Osteocyte (in vitro differentiated cells): ENCODE measurements at regions not wholly inside any gene's neighbourhood (a gene's known extent, or its start where the extent isn't known, plus 50 kb on each side); places are given as distances from the start of the nearest gene placed in this dataset.
"Not testable (repeated sequence)": the region's sequence is repeated elsewhere in the genome, so short reads cannot be mapped to it uniquely, and the experiment has no call there.

Experiments
- DNase-seq: peaks from one replicate; pipeline ENCODE4 v3.0.0; 2021; ENCODE audit warnings: mixed read lengths; ENCODE audit not compliant: unreplicated experiment; ENCODE audit errors: extremely low spot score
- H3K27ac Mint-ChIP-seq: one replicate; pipeline ENCODE4 v1.8.0; 2021; ENCODE audit warnings: mild to moderate bottlenecking, mixed read lengths; ENCODE audit not compliant: unreplicated experiment
- H3K27me3 Mint-ChIP-seq: one replicate; pipeline ENCODE4 v1.8.0; 2021; ENCODE audit warnings: mixed read lengths; ENCODE audit not compliant: unreplicated experiment
- H3K36me3 Mint-ChIP-seq: one replicate; pipeline ENCODE4 v1.8.0; 2021; ENCODE audit warnings: mixed read lengths; ENCODE audit not compliant: unreplicated experiment
- H3K4me1 Mint-ChIP-seq: one replicate; pipeline ENCODE4 v1.8.0; 2021; ENCODE audit warnings: mixed read lengths; ENCODE audit not compliant: unreplicated experiment
- H3K4me3 Mint-ChIP-seq: one replicate; pipeline ENCODE4 v1.8.0; 2021; ENCODE audit warnings: mild to moderate bottlenecking, moderate library complexity, mixed read lengths; ENCODE audit not compliant: unreplicated experiment
- H3K9me3 Mint-ChIP-seq: one replicate; pipeline ENCODE4 v1.8.0; 2021; ENCODE audit warnings: mixed read lengths; ENCODE audit not compliant: unreplicated experiment
- CTCF ChIP-seq: fragments of 200-600 bp; sonication (generic); IDR thresholded peaks from 2 replicates; pipeline ENCODE4 v1.5.0; 2021; ENCODE audit warnings: antibody characterized with exemption, mild to moderate bottlenecking, moderate library complexity

GRCh38 chr22:22772396-22772795, 115.2 kb upstream of the IGLL5 start:
- no peak overlapping the region for H3K4me3 Mint-ChIP-seq
- H3K4me1 Mint-ChIP-seq, result no peaks in the 10 kb centered on the region
- no peak overlapping the region for H3K27ac Mint-ChIP-seq
- peak; percentile 73 for DNase-seq
- no peak for TF ChIP-seq CTCF
- no peaks in the 10 kb centered on the region for H3K36me3 Mint-ChIP-seq
- H3K9me3 Mint-ChIP-seq, result no peaks in the 10 kb centered on the region
- peaks cover 29% of the 10 kb centered on the region for H3K27me3 Mint-ChIP-seq

GRCh38 chr22:22772883-22773282, 114.7 kb upstream of the IGLL5 start:
- no peaks in the 10 kb centered on the region for H3K9me3 Mint-ChIP-seq
- peak; percentile 53 for DNase-seq
- H3K4me3 Mint-ChIP-seq, result no peak overlapping the region
- peaks cover 31% of the 10 kb centered on the region for H3K27me3 Mint-ChIP-seq
- no peaks in the 10 kb centered on the region for H3K36me3 Mint-ChIP-seq
- no peaks in the 10 kb centered on the region for H3K4me1 Mint-ChIP-seq
- H3K27ac Mint-ChIP-seq, result no peak overlapping the region
- no peak for TF ChIP-seq CTCF

DNA sequence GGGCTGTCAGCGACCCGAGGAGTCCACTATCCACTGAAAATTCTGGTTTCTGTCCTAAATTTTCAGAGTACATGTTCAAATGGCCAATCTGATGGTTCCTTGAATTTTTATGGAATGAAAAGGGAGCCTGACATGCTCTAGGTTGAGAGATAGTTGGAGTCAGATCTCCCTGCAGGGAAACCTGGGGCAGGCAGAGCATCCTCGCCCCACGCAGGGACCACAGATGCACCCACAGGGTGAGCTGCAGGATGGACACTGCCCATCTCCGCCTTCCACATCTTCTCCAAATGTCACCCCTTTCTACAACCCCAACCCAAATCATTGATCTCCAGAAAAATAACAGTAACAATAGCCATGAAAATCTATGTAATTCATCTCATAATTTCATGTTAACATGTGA, 114.2 kb upstream of the IGLL5 start:
- Mint-ChIP-seq H3K27ac (no peak overlapping the region), H3K27me3 (peaks cover 31% of the 10 kb centered on the region), H3K9me3 (no peaks in the 10 kb centered on the region), H3K4me3 (no peak overlapping the region), H3K36me3 (no peaks in the 10 kb centered on the region), H3K4me1 (no peaks in the 10 kb centered on the region)
- no peak for TF ChIP-seq CTCF
- DNase-seq, result peak; percentile 64

- no peaks in the 10 kb centered on the region for H3K36me3 Mint-ChIP-seq
- peaks cover 28% of the 10 kb centered on the region for H3K27me3 Mint-ChIP-seq
- DNase-seq, result peak; percentile 19
- H3K9me3 Mint-ChIP-seq, result no peaks in the 10 kb centered on the region
- H3K4me1 Mint-ChIP-seq, result no peaks in the 10 kb centered on the region
- no peak for TF ChIP-seq CTCF
- no peak overlapping the region for H3K27ac Mint-ChIP-seq
- no peak overlapping the region for H3K4me3 Mint-ChIP-seq
Measured at GRCh38 chr22:22773979-22774604, 113.5 kb upstream of the IGLL5 start.

DNA sequence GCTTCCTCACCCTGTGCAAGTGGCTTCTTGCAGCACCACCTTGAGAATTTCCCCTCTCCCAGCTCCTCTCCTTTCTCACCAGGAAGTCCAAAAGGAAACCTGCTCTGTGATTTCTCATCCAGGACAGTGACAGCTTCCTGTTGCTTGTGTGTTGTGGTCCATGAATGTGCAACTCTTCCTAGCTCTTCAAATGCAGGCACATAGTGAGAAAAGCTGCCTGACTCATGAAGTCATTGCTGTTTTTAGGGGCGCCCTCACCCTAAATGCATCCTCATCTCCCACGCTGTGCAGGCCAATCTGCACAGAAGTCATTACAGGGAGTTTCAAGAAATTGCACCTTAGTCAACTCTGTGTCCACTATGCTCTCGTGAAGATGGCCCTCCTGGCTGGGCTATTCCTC, 112.9 kb upstream of the IGLL5 start:
- not testable (repeated sequence) for H3K4me1 Mint-ChIP-seq
- H3K27me3 Mint-ChIP-seq, result peaks cover 23% of the 10 kb centered on the region

DNA sequence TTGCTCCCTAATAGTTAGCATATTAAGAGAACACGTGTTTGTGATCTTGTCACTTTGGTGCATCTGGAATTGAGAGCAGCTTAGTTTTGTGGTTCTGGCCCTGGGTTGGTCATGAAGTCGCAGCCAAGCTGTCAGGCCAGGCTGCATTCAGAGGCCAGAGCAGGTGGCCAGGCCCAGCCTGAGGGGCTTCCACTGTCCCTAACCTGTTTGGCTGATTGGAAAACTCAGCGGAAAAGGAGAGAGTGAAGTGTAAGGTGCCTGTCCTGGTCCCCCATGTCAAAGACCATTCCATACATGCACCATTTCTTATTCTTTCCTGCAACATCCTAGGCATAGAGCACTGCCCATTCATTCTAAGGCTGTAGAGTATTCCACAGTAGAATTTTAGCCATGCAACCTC, 111.5 kb upstream of the IGLL5 start:
- H3K36me3 Mint-ChIP-seq, result no peaks in the 10 kb centered on the region
- H3K4me3 Mint-ChIP-seq, result no peak overlapping the region
- DNase-seq, result peak; percentile 30
- no peaks in the 10 kb centered on the region for H3K4me1 Mint-ChIP-seq
- H3K27ac Mint-ChIP-seq, result no peak overlapping the region
- peaks cover 23% of the 10 kb centered on the region for H3K27me3 Mint-ChIP-seq
- no peak for TF ChIP-seq CTCF
- no peaks in the 10 kb centered on the region for H3K9me3 Mint-ChIP-seq

More for the DNA sequence above, 112.9 kb upstream of the IGLL5 start:
- not testable (repeated sequence) for H3K4me3 Mint-ChIP-seq, H3K27ac Mint-ChIP-seq, DNase-seq, H3K9me3 Mint-ChIP-seq, H3K36me3 Mint-ChIP-seq
